ENCODE measurements at regions not wholly inside any gene's neighbourhood (a gene's known extent, or its start where the extent isn't known, plus 50 kb on each side); places are given as distances from the start of the nearest gene placed in this dataset.

- no peaks in the 10 kb centered on the region for H3K79me1 ChIP-seq (ENCODE audit: low read depth in 1 of 2, low read length in 2 of 2)
- H3K23ac ChIP-seq (ENCODE audit: low read depth, low read length): no peak overlapping the region
- H3K9me1 ChIP-seq (ENCODE audit: insufficient read depth, low read length): no peaks in the 10 kb centered on the region
- H3K14ac ChIP-seq (replicated peaks; ENCODE audit: low read depth, low read length): no peak overlapping the region
- dilution Hi-C loops (cut with HindIII; ENCODE audit: low sequenced_read_pairs, unreplicated experiment): no loop called here
- no peaks in the 10 kb centered on the region for H4K20me1 ChIP-seq (ENCODE audit: insufficient read depth, low read length)
- no peak overlapping the region for H3K27ac ChIP-seq (ENCODE audit: insufficient read depth, low read length)
- H3K4me3 ChIP-seq (ENCODE audit: insufficient read depth, low read depth, low read length): no peak overlapping the region
- no peak overlapping the region for H2BK20ac ChIP-seq (ENCODE audit: low read depth, low read length)
- no peaks in the 10 kb centered on the region for H3K36me3 ChIP-seq (ENCODE audit: control insufficient read depth, insufficient read depth, low read length)
- H3K27me3 ChIP-seq (ENCODE audit: control insufficient read depth, insufficient read depth, low read length): no peaks in the 10 kb centered on the region
- H3K4me2 ChIP-seq (ENCODE audit: low read depth, low read length): no peak overlapping the region
- H2BK5ac ChIP-seq (ENCODE audit: low read depth, low read length, poor library complexity, severe bottlenecking): no peak overlapping the region
- ATAC-seq (ENCODE audit: low read depth) (no peak), DNase-seq (no peak)
- H3K9ac ChIP-seq (ENCODE audit: low read depth, low read length): no peak overlapping the region
- H2BK15ac ChIP-seq (ENCODE audit: low read depth, low read length): no peak overlapping the region
- CTCF ChIA-PET: no interaction called here
- POLR2A ChIA-PET (ENCODE audit: unreplicated experiment): no interaction called here
- intact Hi-C loops (cut with micrococcal nuclease): no loop called here
- H4K91ac ChIP-seq (ENCODE audit: insufficient read depth, low read depth, low read length): no peak overlapping the region
- H3K4ac ChIP-seq (ENCODE audit: low read depth, low read length): no peak overlapping the region
- no peaks in the 10 kb centered on the region for H3K4me1 ChIP-seq (ENCODE audit: control insufficient read depth, insufficient read depth, low read length)
- no peak overlapping the region for H3K56ac ChIP-seq (ENCODE audit: extremely low read depth, insufficient read depth, low read length)
- H4K8ac ChIP-seq (ENCODE audit: low read depth in 2 of 2, low read length in 2 of 2): no peak overlapping the region
- H3K9me3 ChIP-seq (ENCODE audit: control insufficient read depth, insufficient read depth, low read length): no peaks in the 10 kb centered on the region
- H2AK9ac ChIP-seq (replicated peaks; ENCODE audit: low read depth, low read length, poor library complexity): no peak overlapping the region
- no peak overlapping the region for H2BK120ac ChIP-seq (ENCODE audit: low read depth, low read length)
- H2AFZ ChIP-seq (replicated peaks; ENCODE audit: low read length, poor library complexity): no peak overlapping the region
- H3K18ac ChIP-seq (ENCODE audit: low read depth, low read length): no peak overlapping the region
- BruUV-seq (replicated peaks): no TSS peak
- 71% methylated on average over 4 of the region's 11 CpGs; no CpG with 5 or more reads in 1 of the 2 experiments for WGBS, 2 experiments (ENCODE audit: extremely low coverage in 2 of 2, insufficient read length in 1 of 2)
- H4K5ac ChIP-seq (ENCODE audit: low read depth, low read length): no peak overlapping the region
- in situ Hi-C loops (cut with MboI; ENCODE audit: low sequenced_read_pairs): no loop called here
- TF ChIP-seq CHD1 (IDR thresholded peaks at IDR 0.05; ENCODE audit: low read depth, low read length): no peak
- TF ChIP-seq, protein P1, sequence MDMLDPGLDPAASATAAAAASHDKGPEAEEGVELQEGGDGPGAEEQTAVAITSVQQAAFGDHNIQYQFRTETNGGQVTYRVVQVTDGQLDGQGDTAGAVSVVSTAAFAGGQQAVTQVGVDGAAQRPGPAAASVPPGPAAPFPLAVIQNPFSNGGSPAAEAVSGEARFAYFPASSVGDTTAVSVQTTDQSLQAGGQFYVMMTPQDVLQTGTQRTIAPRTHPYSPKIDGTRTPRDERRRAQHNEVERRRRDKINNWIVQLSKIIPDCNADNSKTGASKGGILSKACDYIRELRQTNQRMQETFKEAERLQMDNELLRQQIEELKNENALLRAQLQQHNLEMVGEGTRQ (IDR thresholded peaks at IDR 0.05; ENCODE audit: low read depth, low read length): no peak
- no peak for TF ChIP-seq SMC3 (IDR thresholded peaks at IDR 0.05; ENCODE audit: low read depth, low read length)
- TF ChIP-seq, protein P2, sequence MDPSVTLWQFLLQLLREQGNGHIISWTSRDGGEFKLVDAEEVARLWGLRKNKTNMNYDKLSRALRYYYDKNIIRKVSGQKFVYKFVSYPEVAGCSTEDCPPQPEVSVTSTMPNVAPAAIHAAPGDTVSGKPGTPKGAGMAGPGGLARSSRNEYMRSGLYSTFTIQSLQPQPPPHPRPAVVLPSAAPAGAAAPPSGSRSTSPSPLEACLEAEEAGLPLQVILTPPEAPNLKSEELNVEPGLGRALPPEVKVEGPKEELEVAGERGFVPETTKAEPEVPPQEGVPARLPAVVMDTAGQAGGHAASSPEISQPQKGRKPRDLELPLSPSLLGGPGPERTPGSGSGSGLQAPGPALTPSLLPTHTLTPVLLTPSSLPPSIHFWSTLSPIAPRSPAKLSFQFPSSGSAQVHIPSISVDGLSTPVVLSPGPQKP (IDR thresholded peaks at IDR 0.05; ENCODE audit: borderline replicate concordance, low read depth, low read length): no peak
- TF ChIP-seq MAZ (IDR thresholded peaks at IDR 0.05; ENCODE audit: borderline replicate concordance, low read depth, low read length): no peak
- no peak for TF ChIP-seq BHLHE40 (IDR thresholded peaks at IDR 0.05; ENCODE audit: low read depth, low read length)
- no peak overlapping the region for H2AK5ac ChIP-seq (ENCODE audit: low read depth, low read length)
These were observed 378.7 kb downstream of the SEC16B start for GRCh38 chr1:177591155-177591554.
